MM.1S (cell line): ENCODE measurements at regions not wholly inside any gene's neighbourhood (a gene's known extent, or its start where the extent isn't known, plus 50 kb on each side); places are given as distances from the start of the nearest gene placed in this dataset.
"Not testable (repeated sequence)": the region's sequence is repeated elsewhere in the genome, so short reads cannot be mapped to it uniquely, and the experiment has no call there.

Experiments
- DNase-seq: peaks from one replicate; pipeline ENCODE4 v3.0.0-alpha.2; 2015
- H2AFZ ChIP-seq: fragments of 300-600 bp; sonication (generic); 2 replicates; pipeline ENCODE4 v1.6.0; 2016; ENCODE audit warnings: antibody characterized with exemption, low read length
- H3F3A ChIP-seq: fragments of 300-600 bp; sonication (generic); 2 replicates; pipeline ENCODE4 v1.6.1; 2016; ENCODE audit warnings: mild to moderate bottlenecking, antibody characterized with exemption, low read length, moderate library complexity, mixed read lengths; ENCODE audit not compliant: insufficient read depth
- H3K27ac ChIP-seq: fragments of 300-600 bp; sonication (generic); 2 replicates; pipeline ENCODE4 v1.5.1; 2016; ENCODE audit warnings: mild to moderate bottlenecking, low read length
- H3K27me3 ChIP-seq: fragments of 300-600 bp; sonication (generic); replicated peaks from 2 replicates; pipeline ENCODE4 v1.6.0; 2016; ENCODE audit warnings: low read length; ENCODE audit not compliant: insufficient read depth
- H3K36me3 ChIP-seq: fragments of 300-600 bp; sonication (generic); replicated peaks from 2 replicates; pipeline ENCODE4 v1.6.1; 2016; ENCODE audit warnings: mild to moderate bottlenecking, low read length, mixed read lengths; ENCODE audit not compliant: insufficient read depth
- H3K4me1 ChIP-seq: fragments of 300-600 bp; sonication (generic); 2 replicates; pipeline ENCODE4 v1.6.1; 2016; ENCODE audit warnings: low read length, mixed read lengths
- H3K4me2 ChIP-seq: fragments of 300-600 bp; sonication (generic); 2 replicates; pipeline ENCODE4 v1.6.0; 2016; ENCODE audit warnings: low read depth, low read length
- H3K4me3 ChIP-seq: fragments of 300-600 bp; sonication (generic); 2 replicates; pipeline ENCODE4 v1.5.1; 2016; ENCODE audit warnings: low read length, mixed read lengths
- H3K79me2 ChIP-seq: fragments of 300-600 bp; sonication (generic); 2 replicates; pipeline ENCODE4 v1.6.1; 2016; ENCODE audit warnings: mixed run types, low read length, mixed read lengths
- H3K9ac ChIP-seq: fragments of 300-600 bp; sonication (generic); 2 replicates; pipeline ENCODE4 v1.6.1; 2016; ENCODE audit warnings: low read length, mixed read lengths
- H3K9me2 ChIP-seq: fragments of 300-600 bp; sonication (generic); replicated peaks from 2 replicates; pipeline ENCODE4 v1.6.1; 2016; ENCODE audit warnings: mild to moderate bottlenecking, low read length, mixed read lengths; ENCODE audit not compliant: insufficient read depth
- H3K9me3 ChIP-seq: fragments of 300-600 bp; sonication (generic); replicated peaks from 2 replicates; pipeline ENCODE4 v1.6.1; 2016; ENCODE audit warnings: mild to moderate bottlenecking, low read length, mixed read lengths; ENCODE audit not compliant: insufficient read depth
- H4K20me1 ChIP-seq: fragments of 300-600 bp; sonication (generic); 2 replicates; pipeline ENCODE4 v1.6.1; 2016; ENCODE audit warnings: mild to moderate bottlenecking, low read length, moderate library complexity, mixed read lengths; ENCODE audit not compliant: insufficient read depth
- CTCF ChIP-seq: fragments of 300-600 bp; sonication (generic); IDR thresholded peaks from 2 replicates; pipeline ENCODE4 v1.5.1; 2016; ENCODE audit warnings: antibody characterized with exemption, low read length, mixed read lengths
- EZH2 ChIP-seq: fragments of 300-600 bp; sonication (generic); optimal IDR thresholded peaks from 2 replicates; pipeline ENCODE3; 2017; ENCODE audit warnings: low read depth, mild to moderate bottlenecking, antibody characterized with exemption, low read length, mixed read lengths
- EZH2phosphoT487 ChIP-seq: fragments of 300-600 bp; sonication (generic); IDR thresholded peaks from 2 replicates; pipeline ENCODE4 v1.6.1; 2018; ENCODE audit warnings: antibody characterized with exemption, low read length

- no peaks in the 10 kb centered on the region for H3K9me3 ChIP-seq
- TF ChIP-seq EZH2phosphoT487 (no peak), CTCF (no peak), EZH2 (no peak)
- no peak overlapping the region for H3K4me2 ChIP-seq
These were observed 221.5 kb downstream of the ANKRD30B start for GRCh38 chr18:14969500-14969899.

GRCh38 chr18:14970027-14970426, 222.1 kb downstream of the ANKRD30B start:
- TF ChIP-seq EZH2phosphoT487 (no peak), CTCF (no peak), EZH2 (no peak)
- DNase-seq, result no peak
- Histone ChIP-seq H3K27me3 (no peaks in the 10 kb centered on the region), H3F3A (no peaks in the 10 kb centered on the region), H3K4me3 (no peak overlapping the region), H3K9me2 (no peaks in the 10 kb centered on the region), H3K79me2 (no peaks in the 10 kb centered on the region), H3K27ac (no peak overlapping the region), H3K9ac (no peak overlapping the region), H3K4me1 (no peaks in the 10 kb centered on the region), H3K36me3 (no peaks in the 10 kb centered on the region), H2AFZ (no peak overlapping the region), H3K9me3 (no peaks in the 10 kb centered on the region), H4K20me1 (no peaks in the 10 kb centered on the region), H3K4me2 (no peak overlapping the region)

More at GRCh38 chr18:14969500-14969899, 221.5 kb downstream of the ANKRD30B start:
- Histone ChIP-seq H4K20me1 (no peaks in the 10 kb centered on the region), H3F3A (no peaks in the 10 kb centered on the region), H2AFZ (no peak overlapping the region), H3K27ac (no peak overlapping the region), H3K27me3 (no peaks in the 10 kb centered on the region), H3K9ac (no peak overlapping the region), H3K4me1 (no peaks in the 10 kb centered on the region), H3K4me3 (no peak overlapping the region), H3K9me2 (no peaks in the 10 kb centered on the region), H3K36me3 (no peaks in the 10 kb centered on the region), H3K79me2 (no peaks in the 10 kb centered on the region)
- DNase-seq, result no peak

- Histone ChIP-seq H3K36me3 (no peaks in the 10 kb centered on the region), H3K4me1 (no peaks in the 10 kb centered on the region), H3K9me3 (no peaks in the 10 kb centered on the region), H2AFZ (no peak overlapping the region), H3F3A (no peaks in the 10 kb centered on the region), H3K9ac (no peak overlapping the region), H3K27ac (no peak overlapping the region), H3K9me2 (no peaks in the 10 kb centered on the region), H3K27me3 (no peaks in the 10 kb centered on the region), H3K79me2 (no peaks in the 10 kb centered on the region), H3K4me2 (no peak overlapping the region), H3K4me3 (no peak overlapping the region), H4K20me1 (no peaks in the 10 kb centered on the region)
- no peak for DNase-seq
- TF ChIP-seq CTCF (no peak), EZH2 (no peak), EZH2phosphoT487 (no peak)
These were observed 223.7 kb downstream of the ANKRD30B start for GRCh38 chr18:14971461-14972185.

- H3K36me3 ChIP-seq, H3F3A ChIP-seq, H3K4me2 ChIP-seq, H3K79me2 ChIP-seq, H4K20me1 ChIP-seq, H3K4me3 ChIP-seq, H3K9me3 ChIP-seq, H3K27ac ChIP-seq, H3K9ac ChIP-seq, H2AFZ ChIP-seq, H3K4me1 ChIP-seq, H3K9me2 ChIP-seq, H3K27me3 ChIP-seq, DNase-seq: not testable (repeated sequence)
These were observed 225.4 kb downstream of the ANKRD30B start for GRCh38 chr18:14973421-14973820.
